Neuronal stem cell (in vitro differentiated cells): ENCODE measurements at regions not wholly inside any gene's neighbourhood (a gene's known extent, or its start where the extent isn't known, plus 50 kb on each side); places are given as distances from the start of the nearest gene placed in this dataset.

Source experiments
- DNase-seq: peaks from one replicate; pipeline ENCODE4 v3.0.0-alpha.2; 2013; ENCODE audit warnings: low spot score
- H2AFZ ChIP-seq: one replicate; pipeline ENCODE4 v1.6.1; 2013; ENCODE audit warnings: mild to moderate bottlenecking, low read length, inconsistent platforms
- H2AK5ac ChIP-seq: 2 replicates; pipeline ENCODE4 v1.6.1; 2013; ENCODE audit warnings: low read depth, mild to moderate bottlenecking, inconsistent platforms, low read length, moderate library complexity, mixed read lengths
- H2BK120ac ChIP-seq: 2 replicates; pipeline ENCODE4 v1.6.1; 2013; ENCODE audit warnings: low read depth, mild to moderate bottlenecking, inconsistent platforms, low read length, moderate library complexity, mixed read lengths
- H2BK12ac ChIP-seq: one replicate; pipeline ENCODE4 v1.6.1; 2013; ENCODE audit warnings: low read length, inconsistent platforms
- H2BK15ac ChIP-seq: 2 replicates; pipeline ENCODE4 v1.6.1; 2013; ENCODE audit warnings: mild to moderate bottlenecking, low read length, inconsistent platforms, mixed read lengths
- H2BK5ac ChIP-seq: one replicate; pipeline ENCODE4 v1.6.1; 2013; ENCODE audit warnings: inconsistent platforms, mild to moderate bottlenecking, low read length, moderate library complexity
- H3K14ac ChIP-seq: one replicate; pipeline ENCODE4 v1.6.1; 2013; ENCODE audit warnings: low read length, inconsistent platforms
- H3K18ac ChIP-seq: 2 replicates; pipeline ENCODE4 v1.6.1; 2013; ENCODE audit warnings: low read length, inconsistent platforms
- H3K23ac ChIP-seq: 2 replicates; pipeline ENCODE4 v1.6.1; 2013; ENCODE audit warnings: low read depth, mild to moderate bottlenecking, mixed read lengths, low read length, inconsistent platforms; ENCODE audit not compliant: poor library complexity
- H3K27ac ChIP-seq: replicated peaks from 3 replicates; pipeline ENCODE4 v1.5.1; 2013; ENCODE audit warnings: low read length, inconsistent platforms
- H3K27me3 ChIP-seq, 3 experiments: 2 replicates each; pipeline ENCODE4 v1.6.1; 2013; ENCODE audit warnings: low read length in 3 of 3, mild to moderate bottlenecking in 2 of 3, inconsistent platforms in 1 of 3, low read depth in 1 of 3, mixed read lengths in 1 of 3, moderate library complexity in 1 of 3; ENCODE audit not compliant: control insufficient read depth in 3 of 3, insufficient read depth in 3 of 3
- H3K36me3 ChIP-seq, 2 donors: replicated peaks in 1 of 2; 2 replicates each; pipeline ENCODE4 v1.6.1; 2013; ENCODE audit warnings: low read length in 2 of 2; ENCODE audit not compliant: control insufficient read depth in 2 of 2, insufficient read depth in 2 of 2
- H3K4ac ChIP-seq: 2 replicates; pipeline ENCODE4 v1.6.1; 2013; ENCODE audit warnings: inconsistent platforms, mild to moderate bottlenecking, low read length, moderate library complexity
- H3K4me1 ChIP-seq, 2 donors: 1 replicate in 1 of 2; 2 replicates in 1 of 2; pipeline ENCODE4 v1.6.1; 2013; ENCODE audit warnings: low read length in 2 of 2, low read depth in 1 of 2; ENCODE audit not compliant: control insufficient read depth in 2 of 2, insufficient read depth in 1 of 2
- H3K4me2 ChIP-seq: one replicate; pipeline ENCODE4 v1.6.1; 2013; ENCODE audit warnings: mild to moderate bottlenecking, low read length, inconsistent platforms; ENCODE audit not compliant: insufficient read depth, poor library complexity, severe bottlenecking
- H3K4me3 ChIP-seq, 2 donors: 2 replicates each; pipeline ENCODE4 v1.5.1; 2013; ENCODE audit warnings: low read length in 2 of 2, mild to moderate bottlenecking in 2 of 2, inconsistent platforms in 1 of 2, moderate library complexity in 1 of 2
- H3K79me1 ChIP-seq: one replicate; pipeline ENCODE4 v1.6.1; 2013; ENCODE audit warnings: low read depth, mild to moderate bottlenecking, inconsistent platforms, low read length, moderate library complexity
- H3K9ac ChIP-seq: one replicate; pipeline ENCODE4 v1.6.1; 2013; ENCODE audit warnings: mild to moderate bottlenecking, low read depth, low read length, inconsistent platforms; ENCODE audit not compliant: poor library complexity
- H3K9me3 ChIP-seq, 2 donors: replicated peaks in 1 of 2; 2 replicates each; pipeline versions ENCODE3 to v1.6.1; 2013; ENCODE audit warnings: low read length in 2 of 2, mild to moderate bottlenecking in 2 of 2, inconsistent platforms in 1 of 2, low read depth in 1 of 2, mixed read lengths in 1 of 2, moderate library complexity in 1 of 2; ENCODE audit not compliant: control insufficient read depth in 2 of 2, insufficient read depth in 1 of 2
- H4K8ac ChIP-seq: one replicate; pipeline ENCODE4 v1.6.1; 2013; ENCODE audit warnings: low read depth, mild to moderate bottlenecking, inconsistent platforms, low read length, moderate library complexity
- H4K91ac ChIP-seq: one replicate; pipeline ENCODE4 v1.6.1; 2013; ENCODE audit warnings: low read length, low read depth, mild to moderate bottlenecking, inconsistent platforms; ENCODE audit not compliant: poor library complexity
- WGBS, 2 donors: extraction: QIAGEN DNeasy Blood & Tissue Kit; methylation state at CpG; one replicate each; pipeline ENCODE4 v1.1.7; 2013; ENCODE audit warnings: missing lambda C conversion rate in 2 of 2, mixed read lengths in 1 of 2; ENCODE audit not compliant: insufficient read length in 2 of 2, insufficient replicate concordance in 1 of 2; ENCODE audit errors: extremely low coverage in 2 of 2; 5-methylcytosine and 5-hydroxymethylcytosine counted together

- Histone ChIP-seq H2AFZ (no peak overlapping the region), H2BK120ac (no peak overlapping the region), H3K14ac (no peak overlapping the region), H4K91ac (no peak overlapping the region), H3K9ac (no peak overlapping the region), H3K4ac (no peak overlapping the region), H3K36me3 (no peaks in the 10 kb centered on the region), H3K18ac (no peak overlapping the region), H3K4me3 (no peak overlapping the region), H3K4me2 (no peak overlapping the region), H4K8ac (no peak overlapping the region), H3K23ac (no peak overlapping the region), H2BK12ac (no peak overlapping the region), H3K79me1 (no peaks in the 10 kb centered on the region), H2BK5ac (no peak overlapping the region), H3K27ac (no peak overlapping the region), H3K4me1 (no peaks in the 10 kb centered on the region), H2BK15ac (no peak overlapping the region), H3K27me3 (no peaks in the 10 kb centered on the region), H2AK5ac (no peak overlapping the region), H3K9me3 (no peaks in the 10 kb centered on the region)
- no CpG with 5 or more reads among the region's 4 CpGs for WGBS, 2 donors
- DNase-seq = no peak
Observed at GRCh38 chr10:76786504-76787072, 851.0 kb downstream of the KCNMA1 start.

GRCh38 chr10:76784076-76784475 lies 853.5 kb downstream of the KCNMA1 start:
- Histone ChIP-seq H4K8ac (no peak overlapping the region), H2BK15ac (no peak overlapping the region), H3K4me1 (peaks cover 3 to 8% of the 10 kb centered on the region in 2 donors), H3K4ac (no peak overlapping the region), H3K36me3 (no peaks in the 10 kb centered on the region), H2BK120ac (no peak overlapping the region), H3K79me1 (no peaks in the 10 kb centered on the region), H2AK5ac (no peak overlapping the region), H3K27ac (no peak overlapping the region), H3K27me3 (no peaks in the 10 kb centered on the region), H3K9ac (no peak overlapping the region), H4K91ac (no peak overlapping the region), H3K4me3 (no peak overlapping the region), H2BK12ac (no peak overlapping the region), H3K18ac (no peak overlapping the region), H3K4me2 (no peak overlapping the region), H2BK5ac (no peak overlapping the region), H3K9me3 (no peaks in the 10 kb centered on the region), H3K23ac (no peak overlapping the region), H2AFZ (no peak overlapping the region), H3K14ac (no peak overlapping the region)
- WGBS, 2 donors = no CpG with 5 or more reads among the region's 1 CpG
- no peak for DNase-seq

GRCh38 chr10:76779796-76780301 lies 857.8 kb downstream of the KCNMA1 start:
- Histone ChIP-seq H3K23ac (no peak overlapping the region), H3K14ac (no peak overlapping the region), H3K4me1 (peaks cover 5 to 12% of the 10 kb centered on the region in 2 donors), H2BK12ac (no peak overlapping the region), H2AFZ (peak overlapping the region; percentile 59), H3K36me3 (no peaks in the 10 kb centered on the region), H3K27me3 (no peaks in the 10 kb centered on the region), H2BK120ac (no peak overlapping the region), H3K4ac (no peak overlapping the region), H3K4me2 (no peak overlapping the region), H2BK5ac (no peak overlapping the region), H3K27ac (peak overlapping the region; percentile 41), H2BK15ac (peak overlapping the region; percentile 7), H4K8ac (no peak overlapping the region), H2AK5ac (no peak overlapping the region), H3K18ac (no peak overlapping the region), H4K91ac (no peak overlapping the region), H3K79me1 (no peaks in the 10 kb centered on the region), H3K9ac (no peak overlapping the region), H3K9me3 (no peaks in the 10 kb centered on the region), H3K4me3 (no peak overlapping the region)
- DNase-seq = no peak
- WGBS, 2 donors = no CpG with 5 or more reads among the region's 6 CpGs

GRCh38 chr10:76778914-76779795 lies 858.5 kb downstream of the KCNMA1 start:
- H3K4me1 ChIP-seq = peaks cover 5 to 12% of the 10 kb centered on the region in 2 donors
- peak overlapping the region; percentile 32 for H3K4me2 ChIP-seq
- H3K27me3 ChIP-seq = no peaks in the 10 kb centered on the region
- H2AK5ac ChIP-seq = no peak overlapping the region
- H3K18ac ChIP-seq = no peak overlapping the region
- peak overlapping the region; percentile 64 for H3K27ac ChIP-seq
- no peak overlapping the region for H2BK5ac ChIP-seq
- no peak overlapping the region for H3K14ac ChIP-seq
- H4K91ac ChIP-seq = no peak overlapping the region
- WGBS, 2 donors = no CpG with 5 or more reads among the region's 10 CpGs
- H3K79me1 ChIP-seq = no peaks in the 10 kb centered on the region
- no peak overlapping the region for H3K9ac ChIP-seq
- DNase-seq = peak; percentile 48
- no peak overlapping the region for H2BK120ac ChIP-seq
- H2BK15ac ChIP-seq = no peak overlapping the region
- no peaks in the 10 kb centered on the region for H3K9me3 ChIP-seq
- no peak overlapping the region for H4K8ac ChIP-seq
- H3K4me3 ChIP-seq = no peak overlapping the region
- no peaks in the 10 kb centered on the region for H3K36me3 ChIP-seq
- no peak overlapping the region for H2BK12ac ChIP-seq
- no peak overlapping the region for H3K23ac ChIP-seq
- H2AFZ ChIP-seq = peak overlapping the region; percentile 59
- no peak overlapping the region for H3K4ac ChIP-seq
